Fibroblast of lung (primary cell): ENCODE measurements at regions not wholly inside any gene's neighbourhood (a gene's known extent, or its start where the extent isn't known, plus 50 kb on each side); places are given as distances from the start of the nearest gene placed in this dataset.

Experiments used
- EZH2 ChIP-seq: IDR thresholded peaks from 2 replicates; pipeline ENCODE4 v1.5.1; 2012; ENCODE audit warnings: low read length, control low read depth, mild to moderate bottlenecking; ENCODE audit errors: missing control alignments
- TF ChIP-seq, protein P1 (sequence below), 2 donors: IDR thresholded peaks in 1 of 2; conservative IDR thresholded peaks in 1 of 2; 1 replicate in 1 of 2; 2 replicates in 1 of 2; pipeline ENCODE4 v1.5.1; 2011 to 2012; ENCODE audit warnings: low read length in 2 of 2, control low read depth in 1 of 2, inconsistent platforms in 1 of 2, low read depth in 1 of 2, mild to moderate bottlenecking in 1 of 2

GRCh38 chr6:27119761-27120160 is 127.7 kb upstream of the PRSS16 start:
- TF ChIP-seq, protein P1, sequence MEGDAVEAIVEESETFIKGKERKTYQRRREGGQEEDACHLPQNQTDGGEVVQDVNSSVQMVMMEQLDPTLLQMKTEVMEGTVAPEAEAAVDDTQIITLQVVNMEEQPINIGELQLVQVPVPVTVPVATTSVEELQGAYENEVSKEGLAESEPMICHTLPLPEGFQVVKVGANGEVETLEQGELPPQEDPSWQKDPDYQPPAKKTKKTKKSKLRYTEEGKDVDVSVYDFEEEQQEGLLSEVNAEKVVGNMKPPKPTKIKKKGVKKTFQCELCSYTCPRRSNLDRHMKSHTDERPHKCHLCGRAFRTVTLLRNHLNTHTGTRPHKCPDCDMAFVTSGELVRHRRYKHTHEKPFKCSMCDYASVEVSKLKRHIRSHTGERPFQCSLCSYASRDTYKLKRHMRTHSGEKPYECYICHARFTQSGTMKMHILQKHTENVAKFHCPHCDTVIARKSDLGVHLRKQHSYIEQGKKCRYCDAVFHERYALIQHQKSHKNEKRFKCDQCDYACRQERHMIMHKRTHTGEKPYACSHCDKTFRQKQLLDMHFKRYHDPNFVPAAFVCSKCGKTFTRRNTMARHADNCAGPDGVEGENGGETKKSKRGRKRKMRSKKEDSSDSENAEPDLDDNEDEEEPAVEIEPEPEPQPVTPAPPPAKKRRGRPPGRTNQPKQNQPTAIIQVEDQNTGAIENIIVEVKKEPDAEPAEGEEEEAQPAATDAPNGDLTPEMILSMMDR (conservative IDR thresholded peaks at IDR 0.05 in 1 of 2, IDR thresholded peaks at IDR 0.05 in 1 of 2; ENCODE audit: low read depth in 1 of 2, low read length in 2 of 2) = no peak
- TF ChIP-seq EZH2 = no peak
